ENCODE measurements at regions not wholly inside any gene's neighbourhood (a gene's known extent, or its start where the extent isn't known, plus 50 kb on each side); places are given as distances from the start of the nearest gene placed in this dataset.
"Not testable (repeated sequence)": the region's sequence is repeated elsewhere in the genome, so short reads cannot be mapped to it uniquely, and the experiment has no call there.

- H3K9me3 ChIP-seq (ENCODE audit: control insufficient read depth, insufficient read depth, low read length): no peaks in the 10 kb centered on the region
- POLR2A ChIA-PET: no interaction called here
- CTCF ChIA-PET: no interaction called here
- no peak for TF ChIP-seq CTCF (IDR thresholded peaks at IDR 0.05; ENCODE audit: low read depth, low read length)
- no peak overlapping the region for H3K4me3 ChIP-seq (ENCODE audit: low read depth, low read length)
- H3K27ac ChIP-seq (ENCODE audit: low read depth, low read length): no peak overlapping the region
- DNase-seq (ENCODE audit: low read depth, low spot score): no peak
- no peaks in the 10 kb centered on the region for H3K27me3 ChIP-seq (ENCODE audit: control insufficient read depth, insufficient read depth, low read length)
Measured at GRCh38 chr4:66791686-66792085, 753.6 kb downstream of the CENPC start.

- Histone ChIP-seq H3K27ac (ENCODE audit: low read depth, low read length) (no peak overlapping the region), H3K27me3 (ENCODE audit: control insufficient read depth, insufficient read depth, low read length) (no peaks in the 10 kb centered on the region), H3K4me3 (ENCODE audit: low read depth, low read length) (no peak overlapping the region), H3K9me3 (ENCODE audit: control insufficient read depth, insufficient read depth, low read length) (peaks cover 7% of the 10 kb centered on the region; the same call in 1 of the 2 replicates)
- TF ChIP-seq CTCF (IDR thresholded peaks at IDR 0.05; ENCODE audit: low read depth, low read length): no peak
- no peak for DNase-seq (ENCODE audit: low read depth, low spot score)
- ChIA-PET POLR2A (no interaction called here), CTCF (no interaction called here)
Measured at GRCh38 chr4:66785479-66785878, 759.8 kb downstream of the CENPC start.

- POLR2A ChIA-PET; H3K27ac ChIP-seq (ENCODE audit: low read depth, low read length); H3K4me3 ChIP-seq (ENCODE audit: low read depth, low read length); H3K27me3 ChIP-seq (ENCODE audit: control insufficient read depth, insufficient read depth, low read length); CTCF ChIA-PET; DNase-seq (ENCODE audit: low read depth, low spot score): not testable (repeated sequence)
- H3K9me3 ChIP-seq (ENCODE audit: control insufficient read depth, insufficient read depth, low read length): peaks cover 15% of the 10 kb centered on the region; the same call in 1 of the 2 replicates
Measured at GRCh38 chr4:66782751-66783150, 762.6 kb downstream of the CENPC start.

GRCh38 chr4:66777097-66777496, 768.2 kb downstream of the CENPC start:
- no peak for TF ChIP-seq CTCF (IDR thresholded peaks at IDR 0.05; ENCODE audit: low read depth, low read length)
- Histone ChIP-seq H3K4me3 (ENCODE audit: low read depth, low read length) (no peak overlapping the region), H3K9me3 (ENCODE audit: control insufficient read depth, insufficient read depth, low read length) (peaks cover 8% of the 10 kb centered on the region; the same call in 1 of the 2 replicates), H3K27me3 (ENCODE audit: control insufficient read depth, insufficient read depth, low read length) (no peaks in the 10 kb centered on the region), H3K27ac (ENCODE audit: low read depth, low read length) (no peak overlapping the region)
- ChIA-PET CTCF (no interaction called here), POLR2A (no interaction called here)
- no peak for DNase-seq (ENCODE audit: low read depth, low spot score)

- ChIA-PET POLR2A (no interaction called here), CTCF (interaction anchor here (0.6 kb wide), 1 partner anchor 564 kb away, joined by 4 read pairs; no protein-coding TSS in a partner anchor)
- Histone ChIP-seq H3K27ac (ENCODE audit: low read depth, low read length) (no peak overlapping the region), H3K27me3 (ENCODE audit: control insufficient read depth, insufficient read depth, low read length) (no peaks in the 10 kb centered on the region), H3K9me3 (ENCODE audit: control insufficient read depth, insufficient read depth, low read length) (no peaks in the 10 kb centered on the region), H3K4me3 (ENCODE audit: low read depth, low read length) (no peak overlapping the region)
- no peak for DNase-seq (ENCODE audit: low read depth, low spot score)
- no peak for TF ChIP-seq CTCF (IDR thresholded peaks at IDR 0.05; ENCODE audit: low read depth, low read length)
Measured at GRCh38 chr4:66769441-66769840, 775.9 kb downstream of the CENPC start.

GRCh38 chr4:66767442-66767841, 777.9 kb downstream of the CENPC start:
- ChIA-PET POLR2A (no interaction called here), CTCF (no interaction called here)
- TF ChIP-seq CTCF (IDR thresholded peaks at IDR 0.05; ENCODE audit: low read depth, low read length): no peak
- Histone ChIP-seq H3K27me3 (ENCODE audit: control insufficient read depth, insufficient read depth, low read length) (no peaks in the 10 kb centered on the region), H3K9me3 (ENCODE audit: control insufficient read depth, insufficient read depth, low read length) (peaks cover 3% of the 10 kb centered on the region; the same call in 1 of the 2 replicates), H3K4me3 (ENCODE audit: low read depth, low read length) (no peak overlapping the region), H3K27ac (ENCODE audit: low read depth, low read length) (no peak overlapping the region)
- no peak for DNase-seq (ENCODE audit: low read depth, low spot score)

Data from AG04450 (cell line).